K562 (cell line): ENCODE measurements at regions not wholly inside any gene's neighbourhood (a gene's known extent, or its start where the extent isn't known, plus 50 kb on each side); places are given as distances from the start of the nearest gene placed in this dataset.

Source experiments
- ATAC-seq: fragments of 200-7000 bp; cut with Tn5 transposase; 3 replicates; pipeline ENCODE4 v1.9.1; 2020; ENCODE audit warnings: moderate library complexity
- BruUV-seq: library from RNA; stranded (reverse); fragments of 400-500 nt; replicated peaks from 2 replicates; lab custom pipeline; 2021; lab: Mats Ljungman, UMichigan
- CTCF ChIA-PET: fragments of 300-600 bp; formaldehyde crosslinking; extraction: SDS; loops from one replicate; lab custom pipeline; 2021; ENCODE audit warnings: low intra/inter-chr PET ratio; lab: Yijun Ruan, JAX
- POLR2A ChIA-PET: fragments of 300-600, 350-650 bp; sonication (Branson Sonifier 250); formaldehyde crosslinking; extraction: SDS; loops from one replicate; lab custom pipeline; 2021; ENCODE audit warnings: antibody characterized with exemption, inconsistent platforms; lab: Yijun Ruan, JAX
- DNase-seq, 4 experiments: peaks; one replicate each; pipeline versions ENCODE4 v3.0.0 to v3.0.0-alpha.2; 2011 to 2018; ENCODE audit warnings: low spot score in 3 of 4, mixed read lengths in 3 of 4; ENCODE audit errors: extremely low read depth in 1 of 4
- FAIRE-seq: peaks from 2 replicates; lab custom pipeline; 2011; peaks lifted over from hg19 to GRCh38; lab: Jason Lieb, UNC
- H2AFZ ChIP-seq: 2 replicates; pipeline ENCODE4 v1.6.0; 2011; ENCODE audit warnings: low read depth, low read length, control low read depth, inconsistent platforms
- H3K27ac ChIP-seq: fragments of 200-600 bp; 3 replicates; pipeline ENCODE4 v1.8.0; 2011; ENCODE audit warnings: low read depth, mild to moderate bottlenecking, control low read depth, inconsistent platforms, low read length, moderate library complexity, mixed read lengths; ENCODE audit errors: extremely low read depth
- H3K27me3 ChIP-seq, 2 experiments: fragments of 300-600 bp in 1 of 2; 2 replicates in 1 of 2; 3 replicates in 1 of 2; pipeline versions ENCODE4 v1.6.0 to v1.8.0; 2011; ENCODE audit warnings: inconsistent platforms in 2 of 2, low read length in 2 of 2, mild to moderate bottlenecking in 1 of 2, mixed read lengths in 1 of 2, moderate library complexity in 1 of 2; ENCODE audit not compliant: control insufficient read depth in 2 of 2, insufficient read depth in 2 of 2
- H3K36me3 ChIP-seq: fragments of 300-600 bp; 3 replicates; pipeline ENCODE4 v1.8.0; 2011; ENCODE audit warnings: mild to moderate bottlenecking, low read length, inconsistent platforms; ENCODE audit not compliant: control insufficient read depth, insufficient read depth
- H3K4me1 ChIP-seq, 2 experiments: fragments of 200-600 bp in 1 of 2; replicated peaks in 1 of 2; 2 replicates in 1 of 2; 3 replicates in 1 of 2; pipeline versions ENCODE4 v1.5.1 to v1.8.0; 2011; ENCODE audit warnings: inconsistent platforms in 2 of 2, low read length in 2 of 2, mild to moderate bottlenecking in 1 of 2, mixed read lengths in 1 of 2, moderate library complexity in 1 of 2; ENCODE audit not compliant: control insufficient read depth in 2 of 2, insufficient read depth in 2 of 2
- H3K4me2 ChIP-seq: 2 replicates; pipeline ENCODE4 v1.6.1; 2011; ENCODE audit warnings: low read length, control low read depth, inconsistent platforms, mixed read lengths; ENCODE audit not compliant: insufficient read depth
- H3K4me3 ChIP-seq: fragments of 200-600 bp; sonication (generic), shearing (Covaris generic); 2 replicates; pipeline ENCODE4 v1.5.1; 2016; ENCODE audit warnings: control low read depth, inconsistent platforms
- H3K79me2 ChIP-seq: fragments of 200-600 bp; 3 replicates; pipeline ENCODE4 v1.8.0; 2011; ENCODE audit warnings: low read length, inconsistent platforms; ENCODE audit not compliant: control insufficient read depth, insufficient read depth
- H3K9ac ChIP-seq, 2 experiments: 2 replicates each; pipeline versions ENCODE4 v1.6.0 to v1.6.1; 2011; ENCODE audit warnings: low read depth in 2 of 2, low read length in 2 of 2, control low read depth in 1 of 2, inconsistent platforms in 1 of 2, mild to moderate bottlenecking in 1 of 2, mixed read lengths in 1 of 2; ENCODE audit not compliant: insufficient read depth in 1 of 2
- H3K9me1 ChIP-seq: one replicate; pipeline ENCODE4 v1.6.0; 2011; ENCODE audit warnings: inconsistent platforms, mild to moderate bottlenecking, low read length, moderate library complexity; ENCODE audit not compliant: control insufficient read depth, insufficient read depth
- H3K9me3 ChIP-seq: replicated peaks from 2 replicates; pipeline ENCODE4 v1.5.1; 2011; ENCODE audit warnings: low read depth, low read length, inconsistent platforms; ENCODE audit not compliant: control insufficient read depth, insufficient read depth
- H4K20me1 ChIP-seq: replicated peaks from 2 replicates; pipeline ENCODE4 v1.6.1; 2011; ENCODE audit warnings: low read length, inconsistent platforms, mixed read lengths; ENCODE audit not compliant: control insufficient read depth, insufficient read depth
- ARNT ChIP-seq, 2 experiments: fragments of 450-650 bp; IDR thresholded peaks; 2 replicates each; pipeline ENCODE4 v1.6.1; 2016; ENCODE audit warnings: mild to moderate bottlenecking in 1 of 2
- BHLHE40 ChIP-seq: IDR thresholded peaks from 2 replicates; pipeline ENCODE4 v1.6.1; 2011; ENCODE audit warnings: low read length, improper control_type of control experiment
- HNRNPL ChIP-seq: fragments of 200-400 bp; formaldehyde crosslinking; IDR thresholded peaks from 2 replicates; pipeline ENCODE4 v1.6.1; 2017; ENCODE audit warnings: low read depth, mild to moderate bottlenecking, low read length
- MAZ ChIP-seq, 2 experiments: fragments of 450-650 bp in 1 of 2; sonication (generic) in 1 of 2; formaldehyde crosslinking; IDR thresholded peaks in 1 of 2; conservative IDR thresholded peaks in 1 of 2; 2 replicates each; pipeline versions ENCODE4 v1.4.0 to v1.5.0; 2020; ENCODE audit warnings: mild to moderate bottlenecking in 1 of 2, missing genetic modification reagents in 1 of 2
- MBD1 ChIP-seq: fragments of 250-450 bp; sonication (Bioruptor Pico); IDR thresholded peaks from 2 replicates; pipeline ENCODE4 v1.8.0; 2022; ENCODE audit warnings: inconsistent platforms
- MEF2A ChIP-seq: IDR thresholded peaks from 2 replicates; pipeline ENCODE4 v1.6.1; 2011; ENCODE audit warnings: low read depth, mild to moderate bottlenecking, low read length, moderate library complexity; ENCODE audit not compliant: control insufficient read depth
- POLR2A ChIP-seq: fragments of 450-650 bp; conservative IDR thresholded peaks from 2 replicates; pipeline ENCODE4 v1.6.1; 2016
- PURB ChIP-seq: sonication (generic); formaldehyde crosslinking; IDR thresholded peaks from 2 replicates; pipeline ENCODE4 v1.9.0; 2021; ENCODE audit warnings: low read depth, mild to moderate bottlenecking, missing genetic modification reagents
- STAG1 ChIP-seq: sonication (generic); formaldehyde crosslinking; IDR thresholded peaks from 2 replicates; pipeline ENCODE4 v1.5.0; 2020; ENCODE audit warnings: missing genetic modification reagents, borderline replicate concordance
- TSC22D4 ChIP-seq: fragments of 450-650 bp; IDR thresholded peaks from 2 replicates; pipeline ENCODE4 v1.6.1; 2016; ENCODE audit warnings: missing genetic modification characterization, missing biosample characterization, control low read depth
- ZNF143 ChIP-seq: sonication (generic); formaldehyde crosslinking; IDR thresholded peaks from 2 replicates; pipeline ENCODE4 v1.9.0; 2022; ENCODE audit warnings: mild to moderate bottlenecking, missing genetic modification reagents
- ZNF507 ChIP-seq: conservative IDR thresholded peaks from 2 replicates; pipeline ENCODE4 v1.6.1; 2017; ENCODE audit warnings: missing genetic modification characterization, missing compliant biosample characterization
- WGBS: fragments of 100-300 bp; shearing (Covaris generic); methylation state at CpG from one replicate; pipeline ENCODE4 v1.1.6; 2016; ENCODE audit warnings: low coverage, mixed read lengths; ENCODE audit not compliant: insufficient coverage; ENCODE audit errors: missing lambda C conversion rate; 5-methylcytosine and 5-hydroxymethylcytosine counted together
- in situ Hi-C: fragments of 300-500 bp; cut with MboI; formaldehyde crosslinking; loops from 4 replicates; pipeline ENCODE4 v1.15.0; 2018; ENCODE audit warnings: inconsistent platforms, mixed read lengths
- intact Hi-C: fragments of 100-400 bp; cut with micrococcal nuclease; formaldehyde crosslinking; loops from 2 replicates; pipeline ENCODE4 v1.14.2; 2022

- CTCF ChIA-PET = no interaction called here
- Histone ChIP-seq H3K36me3 (no peaks in the 10 kb centered on the region), H3K4me2 (no peak overlapping the region), H3K4me3 (no peak overlapping the region), H2AFZ (no peak overlapping the region), H3K4me1 (no peaks in the 10 kb centered on the region), H4K20me1 (no peaks in the 10 kb centered on the region), H3K27me3 (no peaks in the 10 kb centered on the region), H3K9me1 (no peaks in the 10 kb centered on the region), H3K9ac (no peak overlapping the region), H3K27ac (no peak overlapping the region), H3K9me3 (no peaks in the 10 kb centered on the region), H3K79me2 (no peaks in the 10 kb centered on the region)
- in situ Hi-C loops = no loop called here
- TF ChIP-seq ZNF143 (no peak), MAZ (CRISPR knock-in tag; conservative IDR thresholded peaks at IDR 0.05 in 1 of 2, IDR thresholded peaks at IDR 0.05 in 1 of 2) (no peak), STAG1 (CRISPR knock-in tag) (no peak), MEF2A (no peak), HNRNPL (no peak), MBD1 (CRISPR knock-in tag) (no peak), ZNF507 (tag) (no peak), BHLHE40 (no peak), TSC22D4 (no peak), PURB (CRISPR knock-in tag) (no peak), POLR2A (no peak), ARNT (IDR thresholded peaks at IDR 0.05) (no peak)
- FAIRE-seq = no peak
- no TSS peak for BruUV-seq
- no peak for DNase-seq
- 0% methylated on average over 2 of the region's 3 CpGs for WGBS
- POLR2A ChIA-PET = interaction anchor here (0.6 kb wide), 1 partner anchor 28 kb away, joined by 3 read pairs; no protein-coding TSS in a partner anchor
- no peak for ATAC-seq
- intact Hi-C loops = no loop called here
Measured at GRCh38 chr9:7382304-7382703, 417.3 kb downstream of the DMAC1 start.
